K562 (cell line): ENCODE measurements at regions not wholly inside any gene's neighbourhood (a gene's known extent, or its start where the extent isn't known, plus 50 kb on each side); places are given as distances from the start of the nearest gene placed in this dataset.

Experiments used
- ADNP ChIP-seq: fragments of 200-800 bp; sonication (Bioruptor generic); IDR thresholded peaks from 2 replicates; pipeline ENCODE4 v1.6.1; 2016; ENCODE audit warnings: missing genetic modification characterization, missing compliant biosample characterization
- CBFA2T2 ChIP-seq: fragments of 450-650 bp; conservative IDR thresholded peaks from 2 replicates; pipeline ENCODE4 v1.6.1; 2017; ENCODE audit warnings: mild to moderate bottlenecking
- GATAD2B ChIP-seq: fragments of 450-650 bp; IDR thresholded peaks from 2 replicates; pipeline ENCODE4 v1.6.1; 2017; ENCODE audit warnings: mild to moderate bottlenecking, borderline replicate concordance
- HNRNPL ChIP-seq: fragments of 200-400 bp; formaldehyde crosslinking; IDR thresholded peaks from 2 replicates; pipeline ENCODE4 v1.6.1; 2017; ENCODE audit warnings: low read depth, mild to moderate bottlenecking, low read length
- L3MBTL2 ChIP-seq: fragments of 450-650 bp; IDR thresholded peaks from 2 replicates; pipeline ENCODE4 v1.6.1; 2016; ENCODE audit warnings: mild to moderate bottlenecking, moderate library complexity
- LEF1 ChIP-seq: fragments of 450-650 bp; IDR thresholded peaks from 2 replicates; pipeline ENCODE4 v1.6.1; 2016; ENCODE audit warnings: mild to moderate bottlenecking
- NCOA2 ChIP-seq, 2 experiments: fragments of 450-650 bp; IDR thresholded peaks; 2 replicates each; pipeline ENCODE4 v1.6.1; 2018; ENCODE audit warnings: mild to moderate bottlenecking in 2 of 2, moderate library complexity in 1 of 2; ENCODE audit not compliant: partially characterized antibody in 2 of 2
- PHF20 ChIP-seq: fragments of 450-650 bp; IDR thresholded peaks from 2 replicates; pipeline ENCODE4 v1.6.1; 2018; ENCODE audit not compliant: partially characterized antibody
- RAD51 ChIP-seq: fragments of 450-650 bp; IDR thresholded peaks from 2 replicates; pipeline ENCODE4 v1.7.1; 2016; ENCODE audit warnings: low read depth, mild to moderate bottlenecking, borderline replicate concordance
- RUNX1 ChIP-seq: sonication (generic); IDR thresholded peaks from 2 replicates; pipeline ENCODE4 v1.6.1; 2016; ENCODE audit warnings: antibody characterized with exemption, low read depth
- XRCC4 ChIP-seq: IDR thresholded peaks from one replicate; pipeline ENCODE4 v1.6.1; 2011; ENCODE audit not compliant: insufficient read depth, insufficient read length; ENCODE audit errors: extremely low read depth
- ZBTB5 ChIP-seq: fragments of 450-650 bp; IDR thresholded peaks from 2 replicates; pipeline ENCODE4 v1.6.1; 2017; ENCODE audit warnings: antibody characterized with exemption
- ZBTB7A ChIP-seq: IDR thresholded peaks from 2 replicates; pipeline ENCODE4 v1.6.1; 2011; ENCODE audit warnings: low read depth, mild to moderate bottlenecking, low read length, moderate library complexity, borderline replicate concordance; ENCODE audit not compliant: control insufficient read depth
- ZBTB8A ChIP-seq: fragments of 450-650 bp; IDR thresholded peaks from 2 replicates; pipeline ENCODE4 v1.6.1; 2018; ENCODE audit warnings: mild to moderate bottlenecking, moderate library complexity; ENCODE audit not compliant: partially characterized antibody
- ZHX1 ChIP-seq: fragments of 150-350 bp; conservative IDR thresholded peaks from 2 replicates; pipeline ENCODE4 v1.6.1; 2014; ENCODE audit warnings: low read length
- ZMIZ1 ChIP-seq, 2 experiments: fragments of 150-350 bp in 1 of 2; IDR thresholded peaks; 2 replicates each; pipeline ENCODE4 v1.6.1; 2012 to 2016; ENCODE audit warnings: low read depth in 2 of 2, low read length in 2 of 2, mild to moderate bottlenecking in 1 of 2, moderate library complexity in 1 of 2
- ZNF165 ChIP-seq: fragments of 250-450 bp; sonication (Bioruptor Pico); IDR thresholded peaks from 2 replicates; pipeline ENCODE4 v1.4.0; 2020; ENCODE audit warnings: borderline replicate concordance
- ZNF398 ChIP-seq: fragments of 250-450 bp; sonication (Bioruptor Pico); IDR thresholded peaks from 2 replicates; pipeline ENCODE4 v1.8.0; 2021; ENCODE audit warnings: moderate library complexity, mild to moderate bottlenecking, inconsistent platforms
- ZNF41 ChIP-seq: fragments of 250-450 bp; sonication (Bioruptor Pico); conservative IDR thresholded peaks from 2 replicates; pipeline ENCODE4 v1.4.0; 2020; ENCODE audit warnings: mild to moderate bottlenecking
- ZNF583 ChIP-seq: fragments of 250-450 bp; sonication (Bioruptor Pico); IDR thresholded peaks from 2 replicates; pipeline ENCODE4 v1.4.0; 2020

GRCh38 chr10:131790021-131790420 is 110.8 kb upstream of the PPP2R2D start (continued):
- TF ChIP-seq ZNF398 (CRISPR knock-in tag) (no peak), RUNX1 (no peak), ZBTB8A (no peak), ZNF41 (CRISPR knock-in tag) (no peak), ZMIZ1 (IDR thresholded peaks at IDR 0.05; ENCODE audit: low read depth in 2 of 2, low read length in 2 of 2) (no peak), RAD51 (peak; percentile 87), ZNF583 (no peak), ZBTB5 (no peak), LEF1 (no peak), GATAD2B (no peak), NCOA2 (IDR thresholded peaks at IDR 0.05; ENCODE audit: partially characterized antibody in 2 of 2) (no peak), PHF20 (peak; percentile 48), ZNF165 (CRISPR knock-in tag) (no peak), ZHX1 (no peak), HNRNPL (no peak), XRCC4 (no peak), L3MBTL2 (peak; percentile 19; the same call in 1 of the 2 replicates), ZBTB7A (no peak), CBFA2T2 (peak; percentile 39; the same call in 1 of the 2 replicates), ADNP (tag) (no peak)
